ENCODE measurements at regions not wholly inside any gene's neighbourhood (a gene's known extent, or its start where the extent isn't known, plus 50 kb on each side); places are given as distances from the start of the nearest gene placed in this dataset.
"Not testable (repeated sequence)": the region's sequence is repeated elsewhere in the genome, so short reads cannot be mapped to it uniquely, and the experiment has no call there.

DNA sequence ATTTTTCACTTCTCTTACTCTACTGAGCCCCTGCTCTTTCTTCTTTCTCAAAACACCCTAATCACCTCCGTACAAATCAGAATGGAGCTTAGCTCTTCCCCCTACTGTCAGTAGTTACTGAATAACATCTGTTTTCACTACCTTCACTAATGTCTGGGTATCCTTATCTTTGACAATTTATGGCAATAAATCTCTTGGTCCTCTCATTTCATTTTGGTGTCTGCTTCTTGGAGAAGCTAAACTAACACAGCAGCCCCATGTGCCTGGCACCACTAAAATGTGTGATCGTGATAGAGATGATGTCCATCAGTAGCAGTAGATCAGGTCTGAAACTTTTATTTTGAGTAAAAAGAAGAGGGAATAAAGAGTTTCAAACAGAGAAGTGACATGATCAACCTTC lies 496.5 kb downstream of the PID1 start:
- no peaks in the 10 kb centered on the region for H3K4me1 ChIP-seq
- H3K4me3 ChIP-seq (ENCODE audit: low read depth, low read length) = no peak overlapping the region
- TF ChIP-seq, protein P1, sequence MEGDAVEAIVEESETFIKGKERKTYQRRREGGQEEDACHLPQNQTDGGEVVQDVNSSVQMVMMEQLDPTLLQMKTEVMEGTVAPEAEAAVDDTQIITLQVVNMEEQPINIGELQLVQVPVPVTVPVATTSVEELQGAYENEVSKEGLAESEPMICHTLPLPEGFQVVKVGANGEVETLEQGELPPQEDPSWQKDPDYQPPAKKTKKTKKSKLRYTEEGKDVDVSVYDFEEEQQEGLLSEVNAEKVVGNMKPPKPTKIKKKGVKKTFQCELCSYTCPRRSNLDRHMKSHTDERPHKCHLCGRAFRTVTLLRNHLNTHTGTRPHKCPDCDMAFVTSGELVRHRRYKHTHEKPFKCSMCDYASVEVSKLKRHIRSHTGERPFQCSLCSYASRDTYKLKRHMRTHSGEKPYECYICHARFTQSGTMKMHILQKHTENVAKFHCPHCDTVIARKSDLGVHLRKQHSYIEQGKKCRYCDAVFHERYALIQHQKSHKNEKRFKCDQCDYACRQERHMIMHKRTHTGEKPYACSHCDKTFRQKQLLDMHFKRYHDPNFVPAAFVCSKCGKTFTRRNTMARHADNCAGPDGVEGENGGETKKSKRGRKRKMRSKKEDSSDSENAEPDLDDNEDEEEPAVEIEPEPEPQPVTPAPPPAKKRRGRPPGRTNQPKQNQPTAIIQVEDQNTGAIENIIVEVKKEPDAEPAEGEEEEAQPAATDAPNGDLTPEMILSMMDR (IDR thresholded peaks at IDR 0.05; ENCODE audit: low read depth, low read length) = no peak
- no peaks in the 10 kb centered on the region for H3K36me3 ChIP-seq
- no peaks in the 10 kb centered on the region for H3K27me3 ChIP-seq
- DNase-seq = no peak
- no peaks in the 10 kb centered on the region; the same call in 1 of the 2 replicates for H3K9me3 ChIP-seq

DNA sequence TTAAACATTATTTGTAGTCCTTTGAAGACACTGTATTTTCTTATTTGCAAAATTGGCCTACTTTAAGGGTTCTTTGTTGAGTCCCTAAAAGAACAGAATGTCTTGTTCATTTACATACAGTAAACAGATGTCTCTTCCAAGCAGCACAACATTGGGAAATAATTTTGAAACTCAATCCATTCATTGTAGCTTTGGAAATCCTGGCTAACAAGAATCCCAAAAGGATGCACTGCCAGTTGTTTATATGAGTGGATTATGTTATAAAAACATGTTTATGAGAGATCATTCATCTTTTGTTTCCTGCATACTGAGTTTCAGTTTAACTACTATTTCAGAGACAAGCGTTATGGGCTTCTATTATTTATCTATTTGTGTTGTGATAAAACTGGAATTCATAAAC lies 499.3 kb downstream of the PID1 start:
- H3K9me3 ChIP-seq = no peaks in the 10 kb centered on the region; the same call in 1 of the 2 replicates
- TF ChIP-seq, protein P1 (IDR thresholded peaks at IDR 0.05; ENCODE audit: low read depth, low read length) = no peak
- H3K36me3 ChIP-seq = no peaks in the 10 kb centered on the region
- no peaks in the 10 kb centered on the region for H3K4me1 ChIP-seq
- H3K27me3 ChIP-seq = no peaks in the 10 kb centered on the region
- no peak overlapping the region for H3K4me3 ChIP-seq (ENCODE audit: low read depth, low read length)
- DNase-seq = no peak

DNA sequence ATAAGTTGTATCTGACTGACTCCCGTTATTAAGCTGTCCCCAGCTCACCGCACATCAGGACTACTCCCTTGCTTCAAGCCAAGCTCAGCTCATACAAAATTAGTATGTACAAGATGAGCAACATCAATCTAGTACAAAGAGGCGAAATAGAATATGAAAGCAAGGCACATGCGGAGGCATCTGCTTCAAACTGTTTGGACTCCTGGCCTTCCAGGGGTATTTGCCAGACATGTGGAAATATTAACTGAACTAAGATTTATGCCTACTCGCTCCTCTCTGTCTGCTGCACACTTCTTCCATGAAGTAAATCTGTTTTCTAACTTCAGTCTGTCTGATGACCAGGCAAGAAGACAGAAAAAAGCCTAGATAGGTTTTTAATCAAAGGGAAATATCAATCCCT lies 499.8 kb downstream of the PID1 start:
- Histone ChIP-seq H3K4me1 (no peaks in the 10 kb centered on the region), H3K9me3 (no peaks in the 10 kb centered on the region; the same call in 1 of the 2 replicates), H3K36me3 (no peaks in the 10 kb centered on the region), H3K4me3 (ENCODE audit: low read depth, low read length) (no peak overlapping the region), H3K27me3 (no peaks in the 10 kb centered on the region)
- TF ChIP-seq, protein P1 (IDR thresholded peaks at IDR 0.05; ENCODE audit: low read depth, low read length) = no peak
- no peak for DNase-seq

DNA sequence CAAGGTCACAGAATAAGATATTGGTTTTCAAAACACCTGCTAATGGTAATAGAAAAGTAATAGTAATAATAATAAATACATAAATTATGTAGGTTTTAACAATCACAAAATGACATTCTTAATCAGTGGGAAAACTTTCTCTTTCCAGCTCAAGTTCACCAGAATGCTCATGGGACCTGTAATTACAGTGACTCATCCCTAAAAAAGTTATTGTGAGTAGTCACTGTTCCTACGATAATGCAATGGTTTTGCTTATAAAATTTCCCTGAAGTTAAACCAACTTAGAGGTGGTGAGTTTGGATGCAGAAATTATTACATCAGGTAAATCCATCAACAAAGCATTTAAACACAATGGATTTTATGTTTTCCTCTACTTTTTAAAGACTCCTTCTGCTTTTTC lies 502.3 kb downstream of the PID1 start:
- no peak overlapping the region for H3K4me3 ChIP-seq (ENCODE audit: low read depth, low read length)
- no peaks in the 10 kb centered on the region for H3K27me3 ChIP-seq
- no peaks in the 10 kb centered on the region for H3K36me3 ChIP-seq
- TF ChIP-seq, protein P1 (IDR thresholded peaks at IDR 0.05; ENCODE audit: low read depth, low read length) = no peak
- no peaks in the 10 kb centered on the region; the same call in 1 of the 2 replicates for H3K9me3 ChIP-seq
- no peaks in the 10 kb centered on the region for H3K4me1 ChIP-seq
- DNase-seq = no peak

DNA sequence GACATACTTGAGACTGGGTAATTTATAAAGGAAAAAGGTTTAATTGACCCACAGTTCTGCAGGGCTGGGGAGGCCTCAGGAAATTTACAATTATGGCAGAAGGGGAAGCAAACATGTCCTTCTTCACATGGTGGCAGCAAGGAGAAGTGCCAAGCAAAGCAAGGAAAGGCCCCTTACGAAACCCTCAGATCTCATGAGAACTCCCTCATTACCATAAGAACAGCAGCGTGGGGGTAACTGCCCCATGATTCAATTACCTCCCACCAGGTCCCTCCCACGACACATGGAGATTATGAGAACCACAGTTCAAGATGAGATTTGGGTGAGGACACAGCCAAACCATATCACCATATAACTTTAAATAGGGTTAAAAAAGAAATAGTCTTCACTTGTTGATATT lies 502.9 kb downstream of the PID1 start:
- not testable (repeated sequence) for H3K36me3 ChIP-seq; H3K9me3 ChIP-seq; H3K4me1 ChIP-seq; DNase-seq; H3K4me3 ChIP-seq (ENCODE audit: low read depth, low read length); H3K27me3 ChIP-seq

DNA sequence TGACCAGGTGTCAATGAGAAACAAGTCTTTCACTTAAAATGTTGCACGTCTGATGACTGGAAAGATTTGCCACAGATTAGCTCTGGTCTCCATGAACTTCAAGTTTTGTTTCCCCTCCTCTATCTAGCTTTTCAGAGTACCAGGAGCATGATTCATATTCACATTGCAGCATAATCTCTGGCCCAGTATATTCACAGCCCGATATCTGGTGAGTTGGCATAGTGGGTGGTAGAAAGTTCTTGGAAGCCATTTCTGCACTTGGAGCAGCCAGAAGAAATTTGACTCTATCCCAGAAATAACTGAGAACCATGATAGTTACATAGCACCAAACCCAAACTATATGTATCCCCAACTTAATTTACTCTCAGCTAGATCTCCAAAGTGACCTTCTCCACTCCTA lies 503.9 kb downstream of the PID1 start:
- H3K4me3 ChIP-seq (ENCODE audit: low read depth, low read length) = no peak overlapping the region
- no peak for DNase-seq
- H3K9me3 ChIP-seq = no peaks in the 10 kb centered on the region
- no peaks in the 10 kb centered on the region for H3K27me3 ChIP-seq
- TF ChIP-seq, protein P1 (IDR thresholded peaks at IDR 0.05; ENCODE audit: low read depth, low read length) = no peak
- no peaks in the 10 kb centered on the region for H3K4me1 ChIP-seq
- H3K36me3 ChIP-seq = no peaks in the 10 kb centered on the region
